Thyroid gland (tissue), 4 donors: ENCODE measurements at regions not wholly inside any gene's neighbourhood (a gene's known extent, or its start where the extent isn't known, plus 50 kb on each side); places are given as distances from the start of the nearest gene placed in this dataset.

ENCODE experiments used
- DNase-seq, 2 donors: peaks; one replicate each; pipeline ENCODE4 v3.0.0-alpha.2; 2019
- H3K27ac ChIP-seq, 3 donors: fragments of 200-600 bp; sonication (generic); 1 replicate in 2 of 3; 2 replicates in 1 of 3; pipeline ENCODE4 v1.5.1; 2016 to 2019; ENCODE audit warnings: mild to moderate bottlenecking in 1 of 3, moderate library complexity in 1 of 3
- H3K27me3 ChIP-seq: fragments of 200-600 bp; sonication (generic); one replicate; pipeline ENCODE4 v1.5.1; 2019
- H3K36me3 ChIP-seq, 2 donors: fragments of 200-600 bp; sonication (generic); one replicate each; pipeline ENCODE4 v1.5.1; 2016 to 2019
- H3K4me1 ChIP-seq, 2 donors: fragments of 200-600 bp; sonication (generic); one replicate each; pipeline ENCODE4 v1.5.1; 2017 to 2019
- H3K4me3 ChIP-seq, 3 donors: fragments of 200-600 bp; sonication (generic); replicated peaks in 1 of 3; 1 replicate in 2 of 3; 2 replicates in 1 of 3; pipeline ENCODE4 v1.5.1; 2016; ENCODE audit warnings: mild to moderate bottlenecking in 1 of 3
- H3K9me3 ChIP-seq: fragments of 200-600 bp; sonication (generic); one replicate; pipeline ENCODE4 v1.5.1; 2017
- POLR2A ChIP-seq, 2 donors: fragments of 450-650 bp; IDR thresholded peaks; one replicate each; pipeline ENCODE4 v1.6.1; 2017; ENCODE audit warnings: antibody characterized with exemption in 2 of 2, mild to moderate bottlenecking in 2 of 2, moderate library complexity in 1 of 2
- WGBS, 2 donors: methylation state at CpG; one replicate each; pipeline ENCODE4 v1.1.5; 2017; 5-methylcytosine and 5-hydroxymethylcytosine counted together
- intact Hi-C: fragments of 100-400 bp; cut with DNase I; formaldehyde crosslinking; loops from one replicate; pipeline ENCODE4 v1.15.1; 2023
- TF ChIP-seq, protein P1 (sequence below), 6 experiments: fragments of 200-600 bp in 3 of 6; fragments of 450-650 bp in 3 of 6; sonication (generic) in 3 of 6; IDR thresholded peaks; one replicate each; pipeline ENCODE4 v1.5.1; 2016 to 2019; ENCODE audit warnings: antibody characterized with exemption in 6 of 6, mild to moderate bottlenecking in 2 of 6, inconsistent platforms in 1 of 6, moderate library complexity in 1 of 6

DNA sequence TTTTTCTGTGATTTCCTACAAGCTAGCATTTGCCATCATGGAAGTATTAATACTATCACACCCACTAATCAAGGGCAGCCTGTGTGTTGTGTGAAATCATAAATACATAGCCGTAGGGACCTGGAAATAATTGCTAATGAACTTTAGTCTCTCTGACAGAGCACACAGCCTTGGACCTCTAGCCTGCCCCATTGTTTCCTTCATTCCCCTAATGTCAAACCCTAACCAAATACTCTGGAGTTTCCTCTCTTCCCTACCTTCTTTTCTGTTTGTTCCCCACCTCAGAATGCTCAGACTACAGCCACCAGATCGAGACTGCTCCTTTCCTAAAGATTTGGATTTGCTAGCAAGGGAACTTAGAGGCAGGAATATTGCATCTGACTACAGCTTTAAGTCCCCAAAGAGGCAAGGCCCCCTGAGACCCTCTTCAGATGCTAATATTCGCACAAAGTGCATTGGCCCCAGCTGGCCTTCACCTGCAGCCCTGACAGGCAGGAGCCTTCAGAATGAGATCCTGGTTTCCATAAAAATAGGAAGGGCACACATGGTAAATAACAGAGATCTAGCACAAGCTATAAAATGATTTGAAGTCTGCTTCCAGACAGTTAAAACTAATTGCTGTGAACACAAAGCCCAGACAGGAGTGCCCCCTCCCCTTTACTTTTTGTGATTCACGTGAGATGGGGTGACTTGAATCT, 279.2 kb upstream of the DCC start:
- Histone ChIP-seq H3K4me3 (no peak overlapping the region), H3K9me3 (no peaks in the 10 kb centered on the region), H3K4me1 (no peaks in the 10 kb centered on the region), H3K36me3 (no peaks in the 10 kb centered on the region), H3K27me3 (no peaks in the 10 kb centered on the region), H3K27ac (no peak overlapping the region)
- intact Hi-C loops = no loop called here
- no peak for DNase-seq
- no peak for TF ChIP-seq POLR2A (IDR thresholded peaks at IDR 0.05)
- TF ChIP-seq, protein P1, sequence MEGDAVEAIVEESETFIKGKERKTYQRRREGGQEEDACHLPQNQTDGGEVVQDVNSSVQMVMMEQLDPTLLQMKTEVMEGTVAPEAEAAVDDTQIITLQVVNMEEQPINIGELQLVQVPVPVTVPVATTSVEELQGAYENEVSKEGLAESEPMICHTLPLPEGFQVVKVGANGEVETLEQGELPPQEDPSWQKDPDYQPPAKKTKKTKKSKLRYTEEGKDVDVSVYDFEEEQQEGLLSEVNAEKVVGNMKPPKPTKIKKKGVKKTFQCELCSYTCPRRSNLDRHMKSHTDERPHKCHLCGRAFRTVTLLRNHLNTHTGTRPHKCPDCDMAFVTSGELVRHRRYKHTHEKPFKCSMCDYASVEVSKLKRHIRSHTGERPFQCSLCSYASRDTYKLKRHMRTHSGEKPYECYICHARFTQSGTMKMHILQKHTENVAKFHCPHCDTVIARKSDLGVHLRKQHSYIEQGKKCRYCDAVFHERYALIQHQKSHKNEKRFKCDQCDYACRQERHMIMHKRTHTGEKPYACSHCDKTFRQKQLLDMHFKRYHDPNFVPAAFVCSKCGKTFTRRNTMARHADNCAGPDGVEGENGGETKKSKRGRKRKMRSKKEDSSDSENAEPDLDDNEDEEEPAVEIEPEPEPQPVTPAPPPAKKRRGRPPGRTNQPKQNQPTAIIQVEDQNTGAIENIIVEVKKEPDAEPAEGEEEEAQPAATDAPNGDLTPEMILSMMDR (IDR thresholded peaks at IDR 0.05) = no peak
- 35 to 44% methylated on average over 4 of the region's 4 CpGs for WGBS, 2 donors

DNA sequence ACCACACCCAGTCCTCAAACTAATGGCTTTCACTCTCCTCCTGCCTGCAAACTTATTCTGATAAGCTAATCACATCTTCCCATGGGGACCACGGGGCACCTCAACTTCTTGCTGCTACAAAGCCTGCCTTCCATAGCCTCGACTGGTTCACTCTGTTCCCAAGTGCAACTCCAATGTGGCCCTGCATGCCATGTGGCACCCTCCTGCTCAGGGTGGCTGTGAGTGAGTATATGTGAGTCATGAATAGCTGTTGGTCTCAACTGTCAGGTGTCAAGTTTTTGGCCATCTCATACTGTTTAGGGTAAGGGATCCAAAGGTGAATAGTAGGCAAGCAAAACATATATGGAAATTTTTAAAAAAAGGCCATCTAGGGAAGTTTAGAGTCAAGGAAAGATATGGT, 276.1 kb upstream of the DCC start:
- intact Hi-C loops = no loop called here
- TF ChIP-seq, protein P1 (IDR thresholded peaks at IDR 0.05) = no peak
- no peak for TF ChIP-seq POLR2A (IDR thresholded peaks at IDR 0.05)
- WGBS, 2 donors = 51 to 83% methylated on average over 2 of the region's 2 CpGs
- Histone ChIP-seq H3K36me3 (no peaks in the 10 kb centered on the region), H3K4me1 (no peaks in the 10 kb centered on the region), H3K27me3 (no peaks in the 10 kb centered on the region), H3K4me3 (no peak overlapping the region), H3K27ac (no peak overlapping the region), H3K9me3 (no peaks in the 10 kb centered on the region)
- DNase-seq = no peak

DNA sequence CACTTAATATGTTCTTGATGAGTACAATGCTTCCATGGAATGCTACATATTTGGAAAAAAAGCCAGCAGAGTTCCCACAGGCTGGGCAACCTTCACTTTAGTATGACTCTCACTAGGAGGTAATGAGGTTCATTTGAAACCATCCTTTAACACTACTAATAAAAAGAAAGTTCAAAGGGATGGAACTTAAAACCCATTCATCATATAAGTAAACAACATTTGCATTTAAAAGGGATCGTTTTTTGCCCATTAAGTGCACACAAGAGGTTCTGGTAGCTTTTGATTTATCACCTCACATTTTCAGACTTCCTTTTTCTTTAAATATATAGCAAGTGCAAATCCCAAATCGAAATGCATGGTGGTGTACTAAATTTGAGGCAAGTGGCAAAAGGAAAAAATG, 270.8 kb upstream of the DCC start:
- Histone ChIP-seq H3K36me3 (no peaks in the 10 kb centered on the region), H3K9me3 (no peaks in the 10 kb centered on the region), H3K4me3 (no peak overlapping the region), H3K4me1 (no peaks in the 10 kb centered on the region), H3K27me3 (no peaks in the 10 kb centered on the region), H3K27ac (no peak overlapping the region)
- WGBS, 2 donors = 32 to 41% methylated on average over 2 of the region's 2 CpGs
- TF ChIP-seq POLR2A (IDR thresholded peaks at IDR 0.05) = no peak
- TF ChIP-seq, protein P1 (IDR thresholded peaks at IDR 0.05) = no peak
- intact Hi-C loops = no loop called here
- no peak for DNase-seq

DNA sequence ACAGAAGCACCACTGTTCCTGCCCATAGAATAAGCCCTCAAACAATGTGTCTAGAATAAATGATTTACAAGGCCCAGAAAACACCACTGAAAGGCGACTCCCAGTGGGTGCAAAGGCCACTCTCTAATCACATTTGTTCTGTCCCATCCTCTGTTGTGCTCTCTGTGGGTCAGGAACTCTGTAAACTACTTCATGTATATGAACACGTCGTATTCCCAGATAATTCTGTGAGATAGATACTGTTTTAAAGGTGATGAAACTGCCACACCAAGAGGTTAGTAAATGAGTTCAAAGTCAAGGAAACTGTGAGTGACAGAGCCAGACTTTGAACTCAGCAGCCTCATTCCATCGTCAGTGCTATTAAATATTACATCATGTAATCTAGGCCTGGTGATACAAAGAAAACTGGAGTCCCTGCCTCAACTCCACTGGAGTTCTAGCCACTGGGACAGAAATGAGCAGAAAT, 269.7 kb upstream of the DCC start:
- TF ChIP-seq POLR2A (IDR thresholded peaks at IDR 0.05) = no peak
- TF ChIP-seq, protein P1 (IDR thresholded peaks at IDR 0.05) = no peak
- 60 to 79% methylated on average over 4 of the region's 4 CpGs for WGBS, 2 donors

DNA sequence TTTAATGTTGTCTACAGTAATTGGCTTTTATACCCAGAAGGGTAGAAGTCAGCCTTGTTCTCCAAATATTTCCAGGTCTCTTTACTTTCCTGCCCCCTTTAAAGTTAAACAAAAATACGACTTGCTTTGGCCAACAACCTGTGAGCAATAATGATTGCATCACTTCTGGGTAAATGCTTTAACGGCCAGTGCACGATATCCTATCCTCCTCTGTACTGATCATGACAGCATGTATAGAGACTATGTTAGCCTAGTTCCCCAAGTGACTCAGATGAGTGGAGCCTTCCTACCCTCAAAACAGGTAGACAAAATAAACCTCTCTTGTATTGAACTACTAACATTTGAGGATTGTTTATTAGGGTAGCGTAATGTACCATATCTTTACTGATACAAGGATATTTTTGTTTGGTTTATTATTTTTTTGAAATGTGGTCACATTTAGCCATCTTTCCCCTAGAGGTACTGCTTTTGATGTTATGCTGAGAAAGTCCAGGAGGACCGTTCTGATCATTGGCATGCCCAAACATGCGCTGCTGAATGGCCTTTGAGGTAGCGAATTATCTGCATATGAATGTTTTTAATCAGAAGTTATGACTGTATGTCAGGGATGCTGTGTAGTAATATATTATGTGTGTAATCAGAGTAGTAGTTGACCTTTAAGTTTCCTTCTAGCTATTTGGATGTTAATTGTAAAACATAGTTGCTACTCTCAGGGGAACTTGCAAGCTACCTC, 262.6 kb upstream of the DCC start:
- intact Hi-C loops = no loop called here
- H3K4me1 ChIP-seq = no peaks in the 10 kb centered on the region
- DNase-seq = no peak
- H3K27me3 ChIP-seq = no peaks in the 10 kb centered on the region
- no peak for TF ChIP-seq POLR2A (IDR thresholded peaks at IDR 0.05)
- TF ChIP-seq, protein P1 (IDR thresholded peaks at IDR 0.05) = no peak
- H3K36me3 ChIP-seq = no peaks in the 10 kb centered on the region
- H3K27ac ChIP-seq = no peak overlapping the region
- WGBS, 2 donors = 84 to 86% methylated on average over 7 of the region's 7 CpGs
- H3K4me3 ChIP-seq = no peak overlapping the region
- no peaks in the 10 kb centered on the region for H3K9me3 ChIP-seq

More for the DNA sequence above, 269.7 kb upstream of the DCC start:
- no peaks in the 10 kb centered on the region for H3K4me1 ChIP-seq
- no peak overlapping the region for H3K27ac ChIP-seq
- intact Hi-C loops = no loop called here
- no peak overlapping the region for H3K4me3 ChIP-seq
- DNase-seq = no peak
- H3K36me3 ChIP-seq = no peaks in the 10 kb centered on the region
- H3K9me3 ChIP-seq = no peaks in the 10 kb centered on the region
- no peaks in the 10 kb centered on the region for H3K27me3 ChIP-seq
